ENCODE measurements at regions not wholly inside any gene's neighbourhood (a gene's known extent, or its start where the extent isn't known, plus 50 kb on each side); places are given as distances from the start of the nearest gene placed in this dataset.

- no peak for DNase-seq (ENCODE audit: low read depth)
Measured at GRCh38 chr10:62745581-62745980, 58.9 kb upstream of the ADO start.

GRCh38 chr10:62746951-62747729 is 57.4 kb upstream of the ADO start:
- no peak for DNase-seq (ENCODE audit: low read depth)

- DNase-seq (ENCODE audit: low read depth): no peak
Measured at GRCh38 chr10:62748386-62748785, 56.1 kb upstream of the ADO start.

GRCh38 chr10:62749093-62749683 is 55.3 kb upstream of the ADO start:
- DNase-seq (ENCODE audit: low read depth): no peak

Measured in activated T-helper 1 cell treated with Interleukin-2 at 50 U/mL for 16 hours (primary cell).